Activated naive CD4-positive, alpha-beta T cell (primary cell): ENCODE measurements at regions not wholly inside any gene's neighbourhood (a gene's known extent, or its start where the extent isn't known, plus 50 kb on each side); places are given as distances from the start of the nearest gene placed in this dataset.
"Not testable (repeated sequence)": the region's sequence is repeated elsewhere in the genome, so short reads cannot be mapped to it uniquely, and the experiment has no call there.

Source experiments
- DNase-seq, 4 experiments: peaks; one replicate each; lab custom pipeline; 2025; lab: John Stamatoyannopoulos, UW

GRCh38 chr1:143839182-143839581 is 132.6 kb downstream of the FAM72C start:
- DNase-seq: not testable (repeated sequence)

- not testable (repeated sequence) for DNase-seq
These were observed 133.2 kb downstream of the FAM72C start for GRCh38 chr1:143838598-143838929.

GRCh38 chr1:143837924-143838597 is 133.7 kb downstream of the FAM72C start:
- not testable (repeated sequence) for DNase-seq

GRCh38 chr1:143833376-143833775 is 138.4 kb downstream of the FAM72C start:
- not testable (repeated sequence) for DNase-seq

- DNase-seq: not testable (repeated sequence)
These were observed 139.4 kb downstream of the FAM72C start for GRCh38 chr1:143832379-143832716.

GRCh38 chr1:143831479-143832378 is 140.1 kb downstream of the FAM72C start:
- DNase-seq: not testable (repeated sequence)

- DNase-seq: not testable (repeated sequence)
These were observed 145.6 kb downstream of the FAM72C start for GRCh38 chr1:143826162-143826561.

GRCh38 chr1:143824266-143824665 is 147.5 kb downstream of the FAM72C start:
- not testable (repeated sequence) for DNase-seq

GRCh38 chr1:143820058-143820457 is 151.7 kb downstream of the FAM72C start:
- not testable (repeated sequence) for DNase-seq

GRCh38 chr1:143816369-143816768 is 155.4 kb downstream of the FAM72C start:
- DNase-seq: not testable (repeated sequence)

- DNase-seq: not testable (repeated sequence)
These were observed 166.4 kb downstream of the FAM72C start for GRCh38 chr1:143805374-143805773.

GRCh38 chr1:143804707-143805356 is 167.0 kb downstream of the FAM72C start:
- not testable (repeated sequence) for DNase-seq

GRCh38 chr1:143803927-143804411 is 167.8 kb downstream of the FAM72C start:
- DNase-seq: not testable (repeated sequence)

- DNase-seq: not testable (repeated sequence)
These were observed 168.7 kb downstream of the FAM72C start for GRCh38 chr1:143803095-143803494.

GRCh38 chr1:143799568-143800187 is 172.1 kb downstream of the FAM72C start:
- not testable (repeated sequence) for DNase-seq

- not testable (repeated sequence) for DNase-seq
These were observed 175.4 kb downstream of the FAM72C start for GRCh38 chr1:143796369-143796768.

- not testable (repeated sequence) for DNase-seq
These were observed 179.5 kb downstream of the FAM72C start for GRCh38 chr1:143792047-143792937.

- DNase-seq: not testable (repeated sequence)
These were observed 185.4 kb downstream of the FAM72C start for GRCh38 chr1:143786381-143786780.

GRCh38 chr1:143785883-143786282 is 185.9 kb downstream of the FAM72C start:
- not testable (repeated sequence) for DNase-seq

- DNase-seq: not testable (repeated sequence)
These were observed 187.4 kb downstream of the FAM72C start for GRCh38 chr1:143784239-143784882.
